K562 (cell line): ENCODE measurements at regions not wholly inside any gene's neighbourhood (a gene's known extent, or its start where the extent isn't known, plus 50 kb on each side); places are given as distances from the start of the nearest gene placed in this dataset.
"Not testable (repeated sequence)": the region's sequence is repeated elsewhere in the genome, so short reads cannot be mapped to it uniquely, and the experiment has no call there.

Experiments used
- ATAC-seq: fragments of 200-7000 bp; cut with Tn5 transposase; 3 replicates; pipeline ENCODE4 v1.9.1; 2020; ENCODE audit warnings: moderate library complexity
- BruUV-seq: library from RNA; stranded (reverse); fragments of 400-500 nt; replicated peaks from 2 replicates; lab custom pipeline; 2021; lab: Mats Ljungman, UMichigan
- CTCF ChIA-PET: fragments of 300-600 bp; formaldehyde crosslinking; extraction: SDS; loops from one replicate; lab custom pipeline; 2021; ENCODE audit warnings: low intra/inter-chr PET ratio; lab: Yijun Ruan, JAX
- POLR2A ChIA-PET: fragments of 300-600, 350-650 bp; sonication (Branson Sonifier 250); formaldehyde crosslinking; extraction: SDS; loops from one replicate; lab custom pipeline; 2021; ENCODE audit warnings: antibody characterized with exemption, inconsistent platforms; lab: Yijun Ruan, JAX
- DNase-seq, 4 experiments: peaks; one replicate each; pipeline versions ENCODE4 v3.0.0 to v3.0.0-alpha.2; 2011 to 2018; ENCODE audit warnings: low spot score in 3 of 4, mixed read lengths in 3 of 4; ENCODE audit errors: extremely low read depth in 1 of 4
- FAIRE-seq: peaks from 2 replicates; lab custom pipeline; 2011; peaks lifted over from hg19 to GRCh38; lab: Jason Lieb, UNC
- H2AFZ ChIP-seq: 2 replicates; pipeline ENCODE4 v1.6.0; 2011; ENCODE audit warnings: low read depth, low read length, control low read depth, inconsistent platforms
- H3K27ac ChIP-seq: fragments of 200-600 bp; 3 replicates; pipeline ENCODE4 v1.8.0; 2011; ENCODE audit warnings: low read depth, mild to moderate bottlenecking, control low read depth, inconsistent platforms, low read length, moderate library complexity, mixed read lengths; ENCODE audit errors: extremely low read depth
- H3K27me3 ChIP-seq, 2 experiments: fragments of 300-600 bp in 1 of 2; 2 replicates in 1 of 2; 3 replicates in 1 of 2; pipeline versions ENCODE4 v1.6.0 to v1.8.0; 2011; ENCODE audit warnings: inconsistent platforms in 2 of 2, low read length in 2 of 2, mild to moderate bottlenecking in 1 of 2, mixed read lengths in 1 of 2, moderate library complexity in 1 of 2; ENCODE audit not compliant: control insufficient read depth in 2 of 2, insufficient read depth in 2 of 2
- H3K36me3 ChIP-seq: fragments of 300-600 bp; 3 replicates; pipeline ENCODE4 v1.8.0; 2011; ENCODE audit warnings: mild to moderate bottlenecking, low read length, inconsistent platforms; ENCODE audit not compliant: control insufficient read depth, insufficient read depth
- H3K4me1 ChIP-seq, 2 experiments: fragments of 200-600 bp in 1 of 2; replicated peaks in 1 of 2; 2 replicates in 1 of 2; 3 replicates in 1 of 2; pipeline versions ENCODE4 v1.5.1 to v1.8.0; 2011; ENCODE audit warnings: inconsistent platforms in 2 of 2, low read length in 2 of 2, mild to moderate bottlenecking in 1 of 2, mixed read lengths in 1 of 2, moderate library complexity in 1 of 2; ENCODE audit not compliant: control insufficient read depth in 2 of 2, insufficient read depth in 2 of 2
- H3K4me2 ChIP-seq: 2 replicates; pipeline ENCODE4 v1.6.1; 2011; ENCODE audit warnings: low read length, control low read depth, inconsistent platforms, mixed read lengths; ENCODE audit not compliant: insufficient read depth
- H3K4me3 ChIP-seq: fragments of 200-600 bp; sonication (generic), shearing (Covaris generic); 2 replicates; pipeline ENCODE4 v1.5.1; 2016; ENCODE audit warnings: control low read depth, inconsistent platforms
- H3K79me2 ChIP-seq: fragments of 200-600 bp; 3 replicates; pipeline ENCODE4 v1.8.0; 2011; ENCODE audit warnings: low read length, inconsistent platforms; ENCODE audit not compliant: control insufficient read depth, insufficient read depth
- H3K9ac ChIP-seq, 2 experiments: 2 replicates each; pipeline versions ENCODE4 v1.6.0 to v1.6.1; 2011; ENCODE audit warnings: low read depth in 2 of 2, low read length in 2 of 2, control low read depth in 1 of 2, inconsistent platforms in 1 of 2, mild to moderate bottlenecking in 1 of 2, mixed read lengths in 1 of 2; ENCODE audit not compliant: insufficient read depth in 1 of 2
- H3K9me1 ChIP-seq: one replicate; pipeline ENCODE4 v1.6.0; 2011; ENCODE audit warnings: inconsistent platforms, mild to moderate bottlenecking, low read length, moderate library complexity; ENCODE audit not compliant: control insufficient read depth, insufficient read depth
- H3K9me3 ChIP-seq: replicated peaks from 2 replicates; pipeline ENCODE4 v1.5.1; 2011; ENCODE audit warnings: low read depth, low read length, inconsistent platforms; ENCODE audit not compliant: control insufficient read depth, insufficient read depth
- H4K20me1 ChIP-seq: replicated peaks from 2 replicates; pipeline ENCODE4 v1.6.1; 2011; ENCODE audit warnings: low read length, inconsistent platforms, mixed read lengths; ENCODE audit not compliant: control insufficient read depth, insufficient read depth
- DPF2 ChIP-seq: fragments of 450-650 bp; IDR thresholded peaks from 2 replicates; pipeline ENCODE4 v1.6.1; 2016
- HMBOX1 ChIP-seq: sonication (generic); IDR thresholded peaks from 2 replicates; pipeline ENCODE4 v1.6.1; 2016
- HSF4 ChIP-seq: fragments of 250-450 bp; sonication (Bioruptor Pico); IDR thresholded peaks from 2 replicates; pipeline ENCODE4 v2.1.2; 2022; ENCODE audit warnings: mild to moderate bottlenecking, moderate library complexity, borderline replicate concordance
- ZFPM2 ChIP-seq: fragments of 250-450 bp; sonication (Bioruptor Pico); IDR thresholded peaks from 2 replicates; pipeline ENCODE4 v1.5.1; 2022; ENCODE audit warnings: mild to moderate bottlenecking
- WGBS: fragments of 100-300 bp; shearing (Covaris generic); methylation state at CpG from one replicate; pipeline ENCODE4 v1.1.6; 2016; ENCODE audit warnings: low coverage, mixed read lengths; ENCODE audit not compliant: insufficient coverage; ENCODE audit errors: missing lambda C conversion rate; 5-methylcytosine and 5-hydroxymethylcytosine counted together
- in situ Hi-C: fragments of 300-500 bp; cut with MboI; formaldehyde crosslinking; loops from 4 replicates; pipeline ENCODE4 v1.15.0; 2018; ENCODE audit warnings: inconsistent platforms, mixed read lengths
- intact Hi-C: fragments of 100-400 bp; cut with micrococcal nuclease; formaldehyde crosslinking; loops from 2 replicates; pipeline ENCODE4 v1.14.2; 2022
- TF ChIP-seq, protein P1 (sequence below): sonication (generic); formaldehyde crosslinking; IDR thresholded peaks from 2 replicates; pipeline ENCODE4 v1.8.0; 2022; ENCODE audit warnings: mild to moderate bottlenecking, low read depth, missing genetic modification reagents

DNA sequence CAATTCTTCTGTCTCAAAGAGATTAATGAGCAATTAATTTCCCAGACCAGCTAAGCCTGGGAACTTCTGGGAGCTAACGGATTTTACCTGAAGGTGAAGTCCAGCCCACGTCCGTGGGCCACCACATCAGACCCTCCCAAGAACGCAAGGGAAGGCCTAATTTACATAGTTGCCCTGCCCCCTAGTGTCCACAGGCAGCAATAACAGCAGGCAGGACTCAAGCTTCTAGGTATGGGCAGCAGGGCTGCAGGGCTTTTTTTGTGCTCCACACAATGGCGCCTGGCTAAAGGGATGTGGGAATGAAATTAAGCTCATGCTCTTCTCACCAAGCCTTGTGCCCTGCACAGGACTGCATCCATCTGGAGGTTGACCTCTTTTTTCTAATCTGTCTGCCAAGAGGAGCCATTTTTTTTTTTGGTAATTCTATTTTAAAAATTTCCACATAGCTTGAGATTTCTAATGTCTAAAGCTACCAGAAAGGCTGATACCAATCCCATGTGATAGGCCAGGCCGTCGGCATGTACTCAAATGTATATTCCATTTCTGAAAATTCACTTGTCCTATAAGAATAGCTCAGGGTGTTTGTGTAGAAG, 111.9 kb upstream of the TMEM164 start (continued):
- TF ChIP-seq HSF4 (CRISPR knock-in tag): no peak
- no peak for TF ChIP-seq ZFPM2
- no peak for TF ChIP-seq DPF2

DNA sequence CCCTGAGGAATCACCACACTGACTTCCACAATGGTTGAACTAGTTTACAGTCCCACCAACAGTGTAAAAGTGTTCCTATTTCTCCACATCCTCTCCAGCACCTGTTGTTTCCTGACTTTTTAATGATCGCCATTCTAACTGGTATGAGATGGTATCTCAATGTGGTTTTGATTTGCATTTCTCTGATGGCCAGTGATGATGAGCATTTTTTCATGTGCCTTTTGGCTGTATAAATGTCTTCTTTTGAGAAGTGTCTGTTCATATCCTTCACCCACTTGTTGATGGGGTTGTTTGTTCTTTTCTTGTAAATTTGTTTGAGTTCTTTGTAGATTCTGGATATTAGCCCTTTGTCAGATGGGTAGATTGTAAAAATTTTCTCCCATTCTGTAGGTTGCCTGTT, 106.9 kb upstream of the TMEM164 start:
- in situ Hi-C loops: loop anchor here (10.0 kb wide), 1 partner anchor 421 kb away; no protein-coding TSS in a partner anchor
- ATAC-seq, H4K20me1 ChIP-seq, DNase-seq, H3K4me3 ChIP-seq, H3K79me2 ChIP-seq, POLR2A ChIA-PET, H3K27ac ChIP-seq, H3K27me3 ChIP-seq, CTCF ChIA-PET, H3K9ac ChIP-seq, H3K4me2 ChIP-seq, intact Hi-C loops, H3K9me3 ChIP-seq, H3K4me1 ChIP-seq, FAIRE-seq, BruUV-seq, H3K36me3 ChIP-seq, H2AFZ ChIP-seq, H3K9me1 ChIP-seq: not testable (repeated sequence)
- no CpG with 5 or more reads among the region's 1 CpG for WGBS

DNA sequence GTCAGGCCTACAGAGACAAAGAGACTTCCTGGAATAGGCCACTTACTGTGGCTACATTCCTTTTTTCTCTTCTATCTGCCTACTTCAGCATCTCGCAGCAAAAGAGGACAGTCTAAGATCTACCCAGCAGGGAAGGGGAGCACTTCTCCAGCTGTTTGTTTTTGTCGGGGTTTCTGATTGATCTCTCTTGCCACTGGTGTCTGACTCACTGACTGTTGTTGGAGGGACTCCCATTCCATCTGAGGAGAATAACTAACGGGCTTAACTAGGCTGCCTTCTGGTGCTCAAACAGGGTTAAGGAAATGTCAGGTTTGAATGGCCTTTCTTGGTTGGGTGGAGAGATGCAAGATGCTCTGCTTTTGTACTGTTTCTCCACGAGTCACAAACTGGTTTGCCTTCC, 100.2 kb upstream of the TMEM164 start:
- no TSS peak for BruUV-seq
- 0% methylated on average over 3 of the region's 4 CpGs for WGBS
- CTCF ChIA-PET: no interaction called here
- no peak for DNase-seq
- TF ChIP-seq, protein P1, sequence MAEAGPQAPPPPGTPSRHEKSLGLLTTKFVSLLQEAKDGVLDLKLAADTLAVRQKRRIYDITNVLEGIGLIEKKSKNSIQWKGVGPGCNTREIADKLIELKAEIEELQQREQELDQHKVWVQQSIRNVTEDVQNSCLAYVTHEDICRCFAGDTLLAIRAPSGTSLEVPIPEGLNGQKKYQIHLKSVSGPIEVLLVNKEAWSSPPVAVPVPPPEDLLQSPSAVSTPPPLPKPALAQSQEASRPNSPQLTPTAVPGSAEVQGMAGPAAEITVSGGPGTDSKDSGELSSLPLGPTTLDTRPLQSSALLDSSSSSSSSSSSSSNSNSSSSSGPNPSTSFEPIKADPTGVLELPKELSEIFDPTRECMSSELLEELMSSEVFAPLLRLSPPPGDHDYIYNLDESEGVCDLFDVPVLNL: no peak
- TF ChIP-seq HMBOX1: peak; percentile 55; the same call in 1 of the 2 replicates
- TF ChIP-seq, all 486 proteins: peak for 1
- no peak overlapping the region for H3K27ac ChIP-seq
- no peaks in the 10 kb centered on the region for H3K36me3 ChIP-seq
- intact Hi-C loops (no loop called here), in situ Hi-C loops (loop anchor here (10.0 to 25.0 kb wide), 2 partner anchors 242 to 510 kb away; no protein-coding TSS in a partner anchor)
- POLR2A ChIA-PET: interaction anchor here (0.6 kb wide), 1 partner anchor 527 kb away, joined by 3 read pairs; no protein-coding TSS in a partner anchor
- ATAC-seq: no peak
- no peaks in the 10 kb centered on the region for H3K9me1 ChIP-seq
- no peak overlapping the region for H3K4me2 ChIP-seq
- H2AFZ ChIP-seq: no peak overlapping the region
- no peak overlapping the region for H3K9ac ChIP-seq
- H3K4me3 ChIP-seq: no peak overlapping the region
- H3K79me2 ChIP-seq: no peaks in the 10 kb centered on the region
- H3K9me3 ChIP-seq: no peaks in the 10 kb centered on the region
- H4K20me1 ChIP-seq: no peaks in the 10 kb centered on the region
- no peaks in the 10 kb centered on the region for H3K27me3 ChIP-seq
- FAIRE-seq: no peak
- no peaks in the 10 kb centered on the region for H3K4me1 ChIP-seq
